GM18873 (cell line): ENCODE measurements at regions not wholly inside any gene's neighbourhood (a gene's known extent, or its start where the extent isn't known, plus 50 kb on each side); places are given as distances from the start of the nearest gene placed in this dataset.
"Not testable (repeated sequence)": the region's sequence is repeated elsewhere in the genome, so short reads cannot be mapped to it uniquely, and the experiment has no call there.

Source experiments
- ATAC-seq: cut with Tn5 transposase; IDR thresholded peaks from one replicate; pipeline ENCODE4 v1.9.1; 2021; ENCODE audit warnings: mild to moderate bottlenecking, moderate library complexity, moderate number of reproducible peaks; ENCODE audit not compliant: unreplicated experiment, low FRiP score

DNA sequence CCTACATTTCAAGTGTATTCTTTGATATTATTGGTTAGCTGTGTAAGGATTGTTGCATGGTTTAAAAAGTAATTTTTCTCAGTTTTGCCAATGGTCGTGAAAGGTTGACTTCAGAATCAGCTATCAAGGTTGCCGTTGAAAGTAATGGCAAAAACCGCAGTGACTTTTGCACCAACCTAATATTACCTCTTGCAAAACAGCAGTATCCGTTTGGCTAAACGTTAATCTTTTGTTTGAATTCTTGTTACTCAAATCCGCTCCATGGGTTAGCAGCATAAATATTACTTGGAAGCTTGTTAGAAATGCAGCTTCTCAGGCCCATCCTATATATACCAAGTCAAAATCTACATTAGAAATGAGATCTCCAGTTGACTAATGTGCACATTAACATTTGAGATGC is 141.6 kb upstream of the PRSS12 start:
- not testable (repeated sequence) for ATAC-seq

DNA sequence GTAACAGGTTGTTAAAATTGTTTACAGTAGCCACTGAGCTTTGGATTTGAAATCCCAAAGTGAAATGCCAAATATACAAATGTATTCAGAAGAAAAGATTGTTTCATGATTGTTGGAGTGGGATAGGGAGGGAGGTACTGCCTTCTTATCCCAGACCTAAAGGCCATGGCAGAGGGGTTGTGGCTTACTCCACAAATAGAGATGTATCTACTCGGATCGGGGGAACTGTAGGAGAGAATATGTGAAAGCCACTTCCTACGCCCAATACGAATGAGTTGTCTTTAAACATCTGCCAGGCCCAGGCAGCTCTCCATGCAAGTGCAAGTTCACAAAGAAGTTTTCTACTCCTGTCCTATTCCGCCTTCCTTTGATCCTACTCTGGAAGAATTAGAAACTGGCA is 150.2 kb upstream of the PRSS12 start:
- ATAC-seq = not testable (repeated sequence)

DNA sequence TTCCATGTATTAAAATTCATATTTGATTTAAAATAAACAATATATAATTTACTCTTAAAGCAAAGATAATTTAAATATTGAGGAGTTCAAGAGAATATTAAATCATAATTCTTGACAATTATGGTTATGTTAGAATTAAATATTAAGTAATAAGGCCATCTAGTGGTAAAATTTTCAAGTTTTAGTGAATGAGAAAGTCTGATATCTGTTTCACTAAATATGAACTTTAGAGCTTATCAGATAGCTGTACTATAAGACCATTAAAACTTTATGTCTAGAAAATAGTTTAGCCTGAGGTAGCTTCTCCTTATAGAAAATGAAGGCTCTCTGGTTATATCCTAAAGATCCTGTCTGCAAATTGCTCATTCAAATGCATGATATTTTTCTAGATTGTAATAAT is 152.1 kb upstream of the PRSS12 start:
- ATAC-seq = not testable (repeated sequence)

DNA sequence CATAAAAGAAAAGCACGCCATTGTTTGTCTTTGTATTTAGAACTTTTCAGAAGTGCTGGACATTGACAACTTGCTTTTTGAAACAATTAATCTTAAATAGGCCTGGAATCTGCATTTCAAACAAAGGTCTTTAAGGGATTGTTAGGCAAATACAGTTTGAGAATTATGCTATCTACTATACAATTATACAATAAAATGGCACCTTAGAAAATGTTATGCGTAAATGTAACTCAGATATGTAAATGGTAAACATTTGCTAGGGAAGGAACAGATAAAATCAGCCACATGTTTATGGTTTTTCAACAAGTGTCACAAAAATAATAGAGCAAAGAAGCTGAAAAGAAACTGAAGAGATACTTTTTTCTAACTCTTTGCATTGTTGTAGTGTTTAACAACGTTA is 152.7 kb upstream of the PRSS12 start:
- not testable (repeated sequence) for ATAC-seq

DNA sequence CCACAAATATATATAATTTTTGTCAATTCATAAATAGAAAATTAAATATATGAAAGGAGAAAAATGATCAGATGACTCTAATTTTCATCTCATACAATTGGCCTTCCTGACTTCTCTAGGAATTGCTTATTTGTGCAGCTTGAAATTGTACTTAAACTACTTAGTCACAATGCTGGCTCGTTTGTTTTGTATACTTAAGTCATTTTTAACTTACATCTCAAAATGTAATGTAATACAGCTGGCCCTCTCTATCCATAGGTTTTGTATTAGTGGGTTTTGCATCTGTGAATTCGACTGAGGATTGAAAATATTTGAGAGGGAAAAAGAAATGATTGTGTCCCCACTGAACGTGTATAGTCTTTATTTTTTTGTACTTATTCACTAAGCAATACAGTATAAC is 160.1 kb upstream of the PRSS12 start:
- ATAC-seq = not testable (repeated sequence)

DNA sequence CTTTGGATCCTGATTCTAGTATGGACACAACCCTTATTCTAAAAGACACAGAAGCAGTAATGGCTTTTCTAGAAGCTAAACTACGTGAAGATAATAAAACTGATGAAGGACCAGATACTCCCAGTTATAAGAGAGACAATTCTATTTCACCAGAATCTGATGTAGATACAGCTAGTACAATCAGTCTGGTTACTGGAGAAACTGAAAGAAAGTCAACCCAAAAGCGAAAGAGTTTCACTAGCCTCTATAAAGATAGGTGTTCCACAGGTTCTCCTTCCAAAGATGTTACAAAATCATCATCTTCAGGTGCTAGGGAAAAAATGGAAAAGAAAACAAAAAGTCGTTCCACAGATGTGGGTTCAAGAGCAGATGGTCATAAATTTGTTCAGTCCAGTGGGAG is 161.5 kb upstream of the PRSS12 start:
- ATAC-seq = not testable (repeated sequence)

DNA sequence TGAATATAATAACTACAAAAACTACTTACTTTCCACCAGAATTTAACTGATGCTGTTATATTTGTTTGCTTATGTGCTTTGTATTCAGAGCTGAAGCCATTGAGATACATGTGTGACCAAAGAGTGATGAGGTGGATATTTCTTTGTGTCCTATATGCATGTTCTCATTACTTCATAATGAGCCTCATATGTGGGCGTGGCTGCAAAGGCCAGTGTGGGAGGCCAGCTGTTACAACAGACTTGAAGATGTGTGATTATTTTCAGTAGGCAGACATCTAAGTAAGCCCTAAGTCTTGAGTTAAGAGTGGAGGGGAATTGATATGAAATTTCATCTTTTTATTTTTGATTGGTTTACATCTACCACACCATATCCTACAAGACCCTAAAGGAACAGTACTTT is 163.3 kb upstream of the PRSS12 start:
- ATAC-seq = not testable (repeated sequence)

DNA sequence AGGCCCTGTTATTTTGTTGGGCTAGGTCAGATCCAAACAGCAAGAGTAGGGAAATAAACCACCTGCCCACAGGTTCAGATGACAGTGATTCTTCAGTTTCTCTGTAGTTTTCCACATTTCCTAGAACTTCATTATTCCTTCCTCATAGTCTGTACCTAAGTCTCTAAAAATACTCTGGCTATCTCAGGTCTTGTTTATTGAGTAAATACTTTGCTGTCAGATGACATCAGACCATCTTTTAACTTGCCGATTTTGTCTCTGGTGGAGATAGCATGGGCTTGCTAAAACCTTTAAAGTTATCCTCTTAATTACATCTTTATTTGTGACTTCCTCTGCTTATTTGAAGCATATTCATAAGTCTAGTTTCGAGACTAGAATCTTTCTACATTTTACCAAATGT is 155.1 kb upstream of the METTL14 start:
- ATAC-seq = not testable (repeated sequence)

DNA sequence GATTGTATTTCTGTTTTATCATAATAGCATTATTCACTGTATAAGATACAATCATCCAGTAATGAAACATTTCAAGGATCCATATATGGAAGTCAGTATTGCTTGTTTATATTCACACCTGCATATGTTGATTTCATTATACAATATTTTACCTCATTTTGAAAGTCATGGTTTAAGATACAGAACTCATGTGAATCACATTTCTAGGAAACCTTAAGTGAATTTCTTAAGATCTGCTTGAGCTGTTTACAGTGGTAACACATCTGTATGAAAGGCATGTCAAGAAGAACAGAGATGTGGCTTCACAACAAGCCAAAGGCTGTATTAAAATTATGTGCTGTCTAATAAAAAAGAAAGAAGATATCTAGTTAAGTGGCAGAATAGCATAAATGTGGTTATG is 153.2 kb upstream of the METTL14 start:
- ATAC-seq = not testable (repeated sequence)

DNA sequence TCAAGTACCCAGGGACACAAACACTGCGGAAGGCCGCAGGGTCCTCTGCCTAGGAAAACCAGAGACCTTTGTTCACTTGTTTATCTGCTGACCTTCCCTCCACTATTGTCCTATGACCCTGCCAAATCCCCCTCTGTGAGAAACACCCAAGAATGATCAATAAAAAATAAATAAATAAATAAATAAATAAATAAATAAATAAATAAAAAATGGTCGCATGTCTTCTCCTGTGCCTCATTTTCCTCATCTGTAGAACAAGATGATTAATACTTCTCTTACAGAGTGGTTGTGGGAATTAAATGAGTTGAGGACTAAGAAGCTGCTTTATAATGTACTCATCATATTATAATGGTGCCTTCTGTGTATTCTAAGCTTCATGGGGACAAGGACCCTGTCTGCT is 149.4 kb upstream of the METTL14 start:
- not testable (repeated sequence) for ATAC-seq

DNA sequence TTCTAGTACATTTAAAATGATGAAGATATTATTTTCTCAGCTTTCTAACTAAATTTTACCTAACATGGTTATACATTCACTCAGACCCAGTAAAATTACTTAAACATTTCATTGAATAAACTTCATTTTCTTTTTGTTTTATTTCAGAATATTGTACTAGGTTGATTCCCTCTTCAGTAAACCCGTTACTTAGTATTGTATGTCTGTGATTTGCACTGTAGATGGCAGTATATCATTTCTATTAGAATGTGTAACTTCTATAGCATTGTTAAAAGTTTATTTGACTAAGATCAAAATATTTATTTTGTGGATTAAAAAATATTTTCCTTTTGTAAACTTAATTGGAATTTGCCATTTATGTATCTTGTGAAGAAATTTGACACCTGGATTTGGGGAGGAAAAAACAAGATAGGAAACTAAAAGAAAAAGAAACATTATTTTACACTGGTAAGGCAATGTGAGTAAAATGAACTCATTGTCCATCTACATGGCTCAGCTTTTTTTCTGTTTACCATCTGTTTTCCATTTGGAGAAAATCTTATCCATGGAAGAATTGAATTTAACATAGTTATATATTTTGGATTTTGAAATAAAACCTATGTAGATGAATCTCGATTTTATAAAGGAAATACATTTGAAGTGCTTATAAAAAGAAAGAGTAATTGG is 145.6 kb upstream of the METTL14 start:
- not testable (repeated sequence) for ATAC-seq

DNA sequence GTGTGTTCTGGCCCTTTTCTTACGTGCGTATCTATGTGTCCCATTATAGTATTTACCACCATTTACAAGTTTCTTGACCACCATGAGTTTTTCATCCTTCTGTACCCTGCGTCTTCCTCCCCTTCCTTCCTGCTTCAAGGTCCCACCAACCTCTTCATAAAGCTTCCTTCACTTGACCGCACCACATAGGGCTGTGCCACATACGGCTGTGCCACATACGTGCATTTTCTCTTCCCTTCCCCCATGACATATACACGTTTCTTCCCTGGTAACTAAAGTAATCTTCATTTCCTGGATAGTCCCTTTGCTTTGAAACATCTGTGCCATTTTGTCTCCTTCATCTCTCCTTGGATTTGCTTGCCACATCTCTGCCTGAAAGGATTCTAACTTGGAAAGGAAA is 128.6 kb upstream of the METTL14 start:
- not testable (repeated sequence) for ATAC-seq

DNA sequence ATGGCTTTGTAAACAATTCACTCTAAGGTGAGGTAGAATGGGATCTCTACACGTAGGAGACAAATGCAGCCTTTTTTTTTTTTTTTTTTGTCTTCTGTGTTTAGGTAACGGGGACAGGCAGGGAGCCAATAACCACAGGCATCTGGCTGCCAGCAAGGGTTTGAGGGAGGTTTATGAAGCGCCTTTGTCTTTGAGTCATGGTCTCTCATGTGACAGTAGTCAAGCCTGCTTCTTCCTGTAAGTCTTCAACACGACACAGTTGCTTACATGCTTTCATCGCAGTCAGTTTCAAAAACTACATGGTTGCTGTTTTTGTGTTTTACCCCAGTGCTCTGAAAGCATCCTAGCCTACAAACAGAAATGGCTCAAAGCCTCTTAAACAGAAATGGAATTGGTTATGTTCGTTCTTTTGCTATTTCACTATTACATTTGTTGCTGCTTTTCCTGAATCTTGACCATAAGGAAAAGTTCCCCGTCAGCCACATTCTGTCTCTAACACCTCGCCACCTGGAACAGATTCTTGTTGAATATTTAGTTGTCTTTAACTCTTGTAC is 127.8 kb upstream of the METTL14 start:
- ATAC-seq = no peak

DNA sequence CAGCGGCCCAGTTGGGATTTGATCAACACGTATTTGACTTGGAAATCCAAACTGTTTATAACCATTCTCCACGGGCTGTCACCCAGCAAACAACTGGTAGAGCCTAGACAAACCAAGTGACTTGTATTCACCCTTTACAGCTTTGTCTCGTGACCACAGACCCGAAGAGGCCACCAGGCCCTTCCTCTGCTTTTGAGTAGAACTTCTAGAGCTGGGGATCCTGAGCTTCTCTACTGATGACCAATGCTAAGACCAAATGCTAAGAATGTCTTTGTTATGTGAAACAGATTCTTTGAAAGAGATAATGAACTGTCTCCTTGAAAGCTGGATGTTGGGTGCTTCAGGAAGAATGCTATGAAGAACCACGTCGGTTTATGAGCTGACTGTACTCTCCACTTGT is 127.0 kb upstream of the METTL14 start:
- not testable (repeated sequence) for ATAC-seq

DNA sequence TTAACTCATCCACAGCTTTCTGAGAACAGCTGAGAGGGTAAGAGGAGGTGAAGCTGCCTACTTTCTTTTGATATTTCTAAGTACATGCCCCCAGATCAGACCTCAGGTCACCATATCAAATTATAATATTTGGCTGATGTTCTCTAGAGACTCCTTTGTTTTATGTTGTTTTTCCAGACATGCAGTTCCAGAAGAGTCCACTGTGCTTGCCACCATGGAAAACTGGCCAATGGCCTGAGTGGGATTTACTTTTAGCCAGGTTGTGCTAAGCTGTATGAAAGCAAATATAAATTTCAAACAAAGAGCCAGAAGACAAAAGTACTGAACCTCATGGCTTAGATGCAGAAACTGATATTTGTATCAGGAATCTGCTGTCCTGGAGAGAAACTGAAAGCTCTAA is 123.6 kb upstream of the METTL14 start:
- ATAC-seq = not testable (repeated sequence)

DNA sequence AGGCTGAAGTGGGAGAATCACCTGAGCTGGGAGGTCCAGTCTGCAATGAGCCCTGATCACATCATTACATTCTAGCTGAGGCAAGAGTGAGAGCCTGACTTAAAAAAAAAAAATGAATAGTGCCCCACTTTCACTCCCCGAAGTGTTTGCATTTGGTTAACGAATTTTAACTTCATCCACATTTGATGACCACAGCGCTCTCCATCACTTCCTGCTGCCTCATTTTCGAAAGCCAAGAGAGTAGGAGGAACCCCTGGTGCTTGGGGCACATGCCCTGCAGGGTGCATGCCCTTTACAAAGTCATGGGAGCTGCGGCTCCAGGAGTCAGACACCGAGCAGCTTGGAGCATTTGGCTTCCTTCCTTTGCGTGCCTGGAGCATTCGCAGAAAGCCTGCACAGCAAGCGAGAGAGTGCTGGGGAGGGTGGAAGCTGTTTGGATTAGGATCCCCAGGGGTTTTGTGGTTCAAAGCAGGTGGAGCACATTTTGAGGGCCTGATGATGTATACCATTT is 119.1 kb upstream of the METTL14 start:
- peak; percentile 81 for ATAC-seq

DNA sequence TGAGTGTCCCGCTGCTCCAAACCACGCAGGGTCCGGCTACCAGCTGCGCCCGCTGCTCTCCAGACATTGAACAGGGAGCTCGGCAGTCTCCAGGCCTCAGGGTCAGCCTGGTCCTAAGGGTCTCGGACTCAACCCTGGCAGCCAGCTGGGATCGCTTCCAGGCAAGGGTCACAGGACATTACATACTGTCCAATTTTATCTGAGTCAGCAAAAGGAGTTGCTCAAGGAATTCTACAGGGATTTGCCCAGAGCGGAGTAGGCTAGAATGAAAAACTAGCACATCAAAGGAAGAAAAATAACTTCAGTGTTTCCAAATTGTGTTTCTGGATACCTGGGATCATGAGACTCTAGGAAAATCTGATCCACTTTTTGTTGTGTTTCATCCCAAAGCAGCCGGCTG is 112.2 kb upstream of the METTL14 start:
- not testable (repeated sequence) for ATAC-seq

DNA sequence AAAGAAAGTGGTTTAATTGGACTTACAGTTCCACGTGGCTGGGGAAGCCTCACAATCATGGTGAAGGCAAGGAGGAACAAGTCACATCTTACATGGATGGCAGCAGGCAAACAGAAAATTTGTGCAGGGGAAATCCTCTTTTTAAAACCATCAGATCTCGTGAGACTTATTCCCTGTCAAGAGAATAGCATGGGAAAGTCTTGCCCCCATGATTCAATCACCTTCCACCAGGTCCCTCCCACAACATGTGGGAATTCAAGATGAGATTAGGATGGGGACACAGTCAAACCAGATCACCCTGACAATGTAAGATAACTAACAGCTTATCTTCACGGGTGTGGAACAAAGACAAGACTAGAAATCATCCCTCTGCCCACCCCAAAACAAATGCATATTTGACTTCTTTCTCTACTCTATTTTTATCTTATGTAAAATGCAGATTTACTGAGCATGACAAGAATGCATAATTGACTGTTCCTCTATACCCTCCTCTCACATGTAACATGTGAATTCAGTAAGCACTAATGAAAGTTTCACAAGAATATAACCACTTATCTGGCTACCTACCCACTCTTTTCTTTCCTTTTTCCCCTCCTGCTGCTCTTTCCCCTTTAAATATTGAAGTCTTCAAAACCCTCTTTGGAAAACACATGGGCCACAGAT is 110.8 kb upstream of the METTL14 start:
- not testable (repeated sequence) for ATAC-seq

DNA sequence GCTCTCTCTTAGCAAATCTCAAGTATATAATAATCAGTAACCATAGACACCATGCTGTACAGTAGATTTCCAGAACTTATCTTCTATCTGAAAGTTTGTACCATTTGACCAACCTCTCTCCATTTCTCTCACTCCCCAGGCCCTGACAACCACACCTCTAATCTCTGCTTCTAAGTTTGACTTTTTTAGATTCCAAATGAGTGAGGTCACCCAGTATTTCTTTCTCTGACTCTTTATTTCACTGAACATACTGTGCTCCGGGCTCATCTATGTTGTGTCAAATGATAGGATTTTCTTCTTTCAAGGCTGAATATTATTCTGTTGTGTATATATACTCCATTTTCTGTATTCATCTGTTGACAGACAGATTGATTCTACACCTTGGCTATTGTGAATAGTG is 110.1 kb upstream of the METTL14 start:
- not testable (repeated sequence) for ATAC-seq

DNA sequence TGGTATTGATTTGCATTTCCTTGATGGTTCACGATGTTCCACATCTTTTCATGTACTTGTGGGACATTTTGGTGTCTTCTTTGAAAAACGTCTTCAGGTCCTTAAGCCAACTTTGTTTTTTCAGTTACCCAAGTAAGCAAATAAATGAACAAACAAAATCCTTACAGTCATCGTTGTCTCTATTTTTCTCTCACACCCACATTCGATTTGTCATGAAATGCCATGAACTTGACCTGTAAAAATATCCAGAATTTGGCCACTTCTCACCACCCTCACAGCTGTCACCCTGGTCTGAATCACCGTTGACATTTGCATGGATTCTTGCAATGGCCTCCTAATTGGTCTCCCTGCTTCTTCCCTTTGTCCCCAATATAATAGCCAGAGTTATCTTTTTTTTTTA is 109.5 kb upstream of the METTL14 start:
- not testable (repeated sequence) for ATAC-seq

DNA sequence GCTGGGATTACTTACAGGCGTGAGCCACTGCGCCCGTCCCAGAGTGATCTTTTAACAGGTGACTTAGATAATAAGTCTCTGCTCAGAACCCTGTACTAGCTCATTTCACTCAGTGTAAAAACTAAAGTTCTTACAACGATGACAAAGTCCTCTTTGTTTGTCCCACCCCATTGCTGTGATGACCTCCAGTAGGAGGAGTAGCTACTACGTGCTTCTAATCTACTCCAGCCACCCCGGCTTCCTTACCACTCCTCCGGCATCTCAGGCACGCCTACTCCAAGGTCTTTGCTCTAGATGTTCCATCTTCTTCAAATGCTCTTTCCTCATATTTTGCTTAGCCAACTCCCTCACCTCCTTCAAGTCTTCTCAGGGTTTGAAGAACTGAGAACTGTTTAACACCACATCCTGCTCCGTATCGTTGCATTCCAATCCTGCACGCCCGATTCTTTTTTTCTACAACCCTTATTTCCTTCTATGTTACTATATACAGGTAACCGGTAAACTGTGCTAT is 108.4 kb upstream of the METTL14 start:
- not testable (repeated sequence) for ATAC-seq
